A549 (cell line): ENCODE measurements at regions not wholly inside any gene's neighbourhood (a gene's known extent, or its start where the extent isn't known, plus 50 kb on each side); places are given as distances from the start of the nearest gene placed in this dataset.

ENCODE experiments used
- ATAC-seq, 2 experiments: fragments of 200-7000 bp in 1 of 2; fragments of >200 bp in 1 of 2; cut with Nextera tagmentation in 1 of 2; cut with Tn5 transposase in 1 of 2; 3 replicates each; pipeline versions ENCODE4 v1.8.0 to v1.9.1; 2018 to 2020; ENCODE audit warnings: mild to moderate bottlenecking in 1 of 2, moderate library complexity in 1 of 2
- CTCF ChIA-PET: fragments of 300-600 bp; sonication (Branson Sonifier 250); formaldehyde crosslinking; extraction: SDS; loops from one replicate; lab custom pipeline; 2021; ENCODE audit warnings: antibody characterized with exemption, inconsistent platforms; lab: Yijun Ruan, JAX
- POLR2A ChIA-PET: fragments of 350-600 bp; formaldehyde crosslinking; extraction: SDS; loops from one replicate; lab custom pipeline; 2021; ENCODE audit warnings: antibody characterized with exemption, inconsistent platforms; lab: Yijun Ruan, JAX
- DNase-seq, 2 experiments: peaks; one replicate each; pipeline versions ENCODE4 v3.0.0 to v3.0.0-alpha.2; 2011 to 2016; ENCODE audit warnings: low read depth in 1 of 2, low spot score in 1 of 2
- FAIRE-seq: peaks from 2 replicates; lab custom pipeline; 2011; peaks lifted over from hg19 to GRCh38; lab: Jason Lieb, UNC
- H3K27ac ChIP-seq, 2 experiments: fragments of >200 bp; sonication (Bioruptor Twin); formaldehyde crosslinking; 3 replicates each; pipeline ENCODE4 v1.5.1; 2016 to 2017
- H3K4me1 ChIP-seq: fragments of >200 bp; sonication (Bioruptor Twin); formaldehyde crosslinking; 3 replicates; pipeline ENCODE4 v1.6.1; 2016
- H3K4me2 ChIP-seq: fragments of >200 bp; sonication (Bioruptor Twin); formaldehyde crosslinking; 3 replicates; pipeline ENCODE4 v1.6.1; 2016
- H3K4me3 ChIP-seq: fragments of >200 bp; sonication (Bioruptor Twin); formaldehyde crosslinking; 3 replicates; pipeline ENCODE4 v1.5.1; 2016
- H3K9me3 ChIP-seq: fragments of >200 bp; sonication (Bioruptor Twin); formaldehyde crosslinking; 3 replicates; pipeline ENCODE4 v1.6.1; 2016
- BHLHE40 ChIP-seq: IDR thresholded peaks from 2 replicates; pipeline ENCODE4 v1.6.1; 2012; ENCODE audit warnings: low read depth, low read length, inconsistent platforms
- CBX8 ChIP-seq: fragments of 200-600 bp; sonication (generic); IDR thresholded peaks from 2 replicates; pipeline ENCODE4 v1.6.1; 2016
- CEBPB ChIP-seq, 2 experiments: fragments of >200 bp in 1 of 2; sonication (Bioruptor Twin) in 1 of 2; formaldehyde crosslinking in 1 of 2; IDR thresholded peaks; 2 replicates each; pipeline ENCODE4 v1.6.1; 2012 to 2016
- EHF ChIP-seq: fragments of 250-450 bp; sonication (Bioruptor Pico); IDR thresholded peaks from 2 replicates; pipeline ENCODE4 v1.5.0; 2020; ENCODE audit warnings: mild to moderate bottlenecking
- EP300 ChIP-seq, 2 experiments: fragments of >200 bp; sonication (Bioruptor Twin); formaldehyde crosslinking; IDR thresholded peaks; 2 replicates in 1 of 2; 3 replicates in 1 of 2; pipeline ENCODE4 v1.6.1; 2016 to 2017
- HDAC2 ChIP-seq: fragments of 200-600 bp; sonication (generic); IDR thresholded peaks from 2 replicates; pipeline ENCODE4 v1.6.1; 2016
- HOXB13 ChIP-seq: fragments of 250-450 bp; sonication (Bioruptor Pico); IDR thresholded peaks from 2 replicates; pipeline ENCODE4 v1.5.0; 2020; ENCODE audit warnings: low read depth, mild to moderate bottlenecking, moderate library complexity
- JUN ChIP-seq, 2 experiments: fragments of >200 bp; sonication (Bioruptor Twin); formaldehyde crosslinking; IDR thresholded peaks; 2 replicates in 1 of 2; 3 replicates in 1 of 2; pipeline ENCODE4 v1.6.1; 2016 to 2017
- KDM5A ChIP-seq: fragments of 200-600 bp; sonication (generic); IDR thresholded peaks from 2 replicates; pipeline ENCODE4 v1.6.1; 2016; ENCODE audit warnings: antibody characterized with exemption, mild to moderate bottlenecking
- MYC ChIP-seq: IDR thresholded peaks from 2 replicates; pipeline ENCODE4 v1.6.1; 2012; ENCODE audit warnings: mild to moderate bottlenecking, inconsistent platforms, low read length, improper control_type of control experiment, borderline replicate concordance
- NFE2L2 ChIP-seq: fragments of 150-350 bp; conservative IDR thresholded peaks from 2 replicates; pipeline ENCODE4 v1.6.1; 2014; ENCODE audit warnings: low read length
- POLR2AphosphoS2 ChIP-seq: conservative IDR thresholded peaks from 2 replicates; pipeline ENCODE4 v1.6.1; 2012; ENCODE audit warnings: low read length, improper control_type of control experiment, inconsistent platforms
- RAD21 ChIP-seq, 2 experiments: fragments of >200 bp in 1 of 2; sonication (Bioruptor Twin) in 1 of 2; formaldehyde crosslinking in 1 of 2; IDR thresholded peaks in 1 of 2; conservative IDR thresholded peaks in 1 of 2; 2 replicates in 1 of 2; 3 replicates in 1 of 2; pipeline ENCODE4 v1.6.1; 2012 to 2018; ENCODE audit warnings: inconsistent platforms in 1 of 2
- RCOR1 ChIP-seq: fragments of 150-350 bp; IDR thresholded peaks from 2 replicates; pipeline ENCODE4 v1.6.1; 2014; ENCODE audit warnings: antibody characterized with exemption, low read length, low read depth
- RFX5 ChIP-seq: fragments of 450-650 bp; IDR thresholded peaks from 2 replicates; pipeline ENCODE4 v1.7.1; 2014; ENCODE audit warnings: antibody characterized with exemption, mild to moderate bottlenecking, moderate library complexity
- SREBF2 ChIP-seq: fragments of 450-650 bp; IDR thresholded peaks from 2 replicates; pipeline ENCODE4 v1.6.1; 2014; ENCODE audit warnings: mild to moderate bottlenecking, moderate library complexity
- TFCP2L1 ChIP-seq: fragments of 250-450 bp; sonication (Bioruptor Pico); IDR thresholded peaks from 2 replicates; pipeline ENCODE4 v1.5.0; 2021; ENCODE audit warnings: mild to moderate bottlenecking
- ZSCAN20 ChIP-seq: fragments of 250-450 bp; sonication (Bioruptor Pico); IDR thresholded peaks from 2 replicates; pipeline ENCODE4 v1.8.0; 2022; ENCODE audit warnings: mild to moderate bottlenecking, moderate library complexity
- WGBS: methylation state at CpG from one replicate; pipeline ENCODE4 v1.1.6; 2017; ENCODE audit errors: missing lambda C conversion rate; 5-methylcytosine and 5-hydroxymethylcytosine counted together
- TF ChIP-seq, protein P1 (sequence below): IDR thresholded peaks from 2 replicates; pipeline ENCODE4 v1.6.1; 2012
- TF ChIP-seq, protein P2 (sequence below): IDR thresholded peaks from 2 replicates; pipeline ENCODE4 v1.6.1; 2012; ENCODE audit warnings: low read depth, borderline replicate concordance
- TF ChIP-seq, protein P3 (sequence below): fragments of >200 bp; sonication (Bioruptor Twin); formaldehyde crosslinking; IDR thresholded peaks from 3 replicates; pipeline ENCODE4 v1.5.1; 2016
- TF ChIP-seq, protein P4 (sequence below): fragments of >200 bp; sonication (Bioruptor Twin); formaldehyde crosslinking; IDR thresholded peaks from 3 replicates; pipeline ENCODE4 v1.6.1; 2016
- TF ChIP-seq, protein P5 (sequence below): fragments of >200 bp; sonication (Bioruptor Twin); formaldehyde crosslinking; IDR thresholded peaks from 2 replicates; pipeline ENCODE4 v1.6.1; 2016

DNA sequence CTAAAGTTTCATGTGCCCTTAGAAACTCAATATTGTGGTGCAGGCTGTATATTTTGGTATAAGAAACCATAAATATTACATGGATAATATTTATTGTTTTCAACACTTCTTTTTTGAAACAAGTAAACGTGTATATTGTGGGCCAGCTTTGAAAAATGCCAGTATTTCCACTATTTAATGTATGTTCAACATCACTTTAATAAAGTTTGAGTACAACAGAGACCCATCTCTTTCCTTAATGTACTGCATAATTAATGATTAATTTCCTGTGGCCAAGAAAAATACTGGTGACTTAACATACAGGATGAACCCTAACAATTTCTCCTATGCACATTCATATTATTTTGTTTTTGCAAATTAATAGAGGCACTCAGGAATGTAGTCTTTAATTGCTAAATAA lies 2891.5 kb downstream of the PCDH9 start:
- no peak for ATAC-seq
- no peak overlapping the region for H3K27ac ChIP-seq
- H3K4me2 ChIP-seq: no peak overlapping the region
- H3K4me1 ChIP-seq: no peaks in the 10 kb centered on the region
- H3K4me3 ChIP-seq: no peak overlapping the region
- no peak for TF ChIP-seq POLR2AphosphoS2
- TF ChIP-seq HOXB13 (CRISPR knock-in tag): no peak
- TF ChIP-seq EP300 (IDR thresholded peaks at IDR 0.05): no peak
- ChIA-PET CTCF (no interaction called here), POLR2A (no interaction called here)
- DNase-seq: no peak
- no peak for FAIRE-seq
- H3K9me3 ChIP-seq: no peaks in the 10 kb centered on the region
- WGBS: 0% methylated on average over 1 of the region's 1 CpG

DNA sequence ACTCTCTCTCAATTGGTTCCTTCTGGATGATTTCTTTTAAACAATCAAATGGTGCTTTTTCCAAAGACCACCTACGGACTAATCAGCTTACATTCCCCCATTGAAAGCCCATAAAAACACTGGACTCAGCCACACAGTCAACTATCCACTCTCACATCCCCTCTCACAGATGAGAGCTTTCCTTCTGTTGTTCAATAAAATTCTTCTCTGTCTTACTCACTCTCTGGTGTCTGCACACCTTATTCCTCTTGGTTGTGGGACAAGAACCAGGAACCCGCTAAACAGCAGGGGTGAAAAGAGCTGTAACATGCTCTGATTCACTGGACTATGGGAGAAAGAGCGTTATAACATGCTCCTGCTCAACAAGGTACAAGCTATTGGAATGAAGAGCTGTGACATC lies 2896.2 kb downstream of the PCDH9 start:
- DNase-seq (no peak), FAIRE-seq (no peak), ATAC-seq (no peak)
- ChIA-PET CTCF (no interaction called here), POLR2A (no interaction called here)
- WGBS: 28% methylated on average over 3 of the region's 3 CpGs
- Histone ChIP-seq H3K4me2 (no peak overlapping the region), H3K4me3 (no peak overlapping the region), H3K9me3 (no peaks in the 10 kb centered on the region), H3K4me1 (no peaks in the 10 kb centered on the region), H3K27ac (no peak overlapping the region)
- TF ChIP-seq RCOR1 (no peak), BHLHE40 (no peak), SREBF2 (no peak), RAD21 (conservative IDR thresholded peaks at IDR 0.05 in 1 of 2, IDR thresholded peaks at IDR 0.05 in 1 of 2) (no peak), EHF (no peak), RFX5 (no peak), POLR2AphosphoS2 (no peak), CBX8 (no peak), JUN (IDR thresholded peaks at IDR 0.05) (no peak), CEBPB (IDR thresholded peaks at IDR 0.05) (no peak)
- TF ChIP-seq, protein P1, sequence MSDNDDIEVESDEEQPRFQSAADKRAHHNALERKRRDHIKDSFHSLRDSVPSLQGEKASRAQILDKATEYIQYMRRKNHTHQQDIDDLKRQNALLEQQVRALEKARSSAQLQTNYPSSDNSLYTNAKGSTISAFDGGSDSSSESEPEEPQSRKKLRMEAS: no peak
- TF ChIP-seq, protein P2, sequence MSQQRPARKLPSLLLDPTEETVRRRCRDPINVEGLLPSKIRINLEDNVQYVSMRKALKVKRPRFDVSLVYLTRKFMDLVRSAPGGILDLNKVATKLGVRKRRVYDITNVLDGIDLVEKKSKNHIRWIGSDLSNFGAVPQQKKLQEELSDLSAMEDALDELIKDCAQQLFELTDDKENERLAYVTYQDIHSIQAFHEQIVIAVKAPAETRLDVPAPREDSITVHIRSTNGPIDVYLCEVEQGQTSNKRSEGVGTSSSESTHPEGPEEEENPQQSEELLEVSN: no peak
- TF ChIP-seq, protein P3, sequence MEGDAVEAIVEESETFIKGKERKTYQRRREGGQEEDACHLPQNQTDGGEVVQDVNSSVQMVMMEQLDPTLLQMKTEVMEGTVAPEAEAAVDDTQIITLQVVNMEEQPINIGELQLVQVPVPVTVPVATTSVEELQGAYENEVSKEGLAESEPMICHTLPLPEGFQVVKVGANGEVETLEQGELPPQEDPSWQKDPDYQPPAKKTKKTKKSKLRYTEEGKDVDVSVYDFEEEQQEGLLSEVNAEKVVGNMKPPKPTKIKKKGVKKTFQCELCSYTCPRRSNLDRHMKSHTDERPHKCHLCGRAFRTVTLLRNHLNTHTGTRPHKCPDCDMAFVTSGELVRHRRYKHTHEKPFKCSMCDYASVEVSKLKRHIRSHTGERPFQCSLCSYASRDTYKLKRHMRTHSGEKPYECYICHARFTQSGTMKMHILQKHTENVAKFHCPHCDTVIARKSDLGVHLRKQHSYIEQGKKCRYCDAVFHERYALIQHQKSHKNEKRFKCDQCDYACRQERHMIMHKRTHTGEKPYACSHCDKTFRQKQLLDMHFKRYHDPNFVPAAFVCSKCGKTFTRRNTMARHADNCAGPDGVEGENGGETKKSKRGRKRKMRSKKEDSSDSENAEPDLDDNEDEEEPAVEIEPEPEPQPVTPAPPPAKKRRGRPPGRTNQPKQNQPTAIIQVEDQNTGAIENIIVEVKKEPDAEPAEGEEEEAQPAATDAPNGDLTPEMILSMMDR: no peak

DNA sequence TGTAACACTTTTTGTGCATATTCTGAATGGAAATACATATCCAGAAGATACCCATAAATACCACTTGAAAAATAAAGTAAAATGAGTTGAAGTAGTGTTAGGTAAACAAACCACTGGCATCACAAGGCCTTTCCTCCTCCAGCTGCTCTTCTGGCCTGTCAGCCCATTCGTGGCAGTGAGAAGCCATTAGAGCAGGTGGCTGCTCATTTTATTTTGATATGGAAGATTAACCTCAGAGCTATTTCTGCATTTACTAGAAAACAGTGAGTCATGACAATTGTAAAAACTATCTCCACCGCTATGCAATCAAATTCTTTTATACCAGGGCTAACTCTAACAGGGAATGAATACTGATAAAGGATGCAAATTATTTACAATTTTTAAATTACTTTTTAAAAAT lies 2898.1 kb downstream of the PCDH9 start:
- Histone ChIP-seq H3K9me3 (no peaks in the 10 kb centered on the region), H3K4me1 (no peaks in the 10 kb centered on the region), H3K4me2 (no peak overlapping the region), H3K4me3 (no peak overlapping the region), H3K27ac (no peak overlapping the region)
- TF ChIP-seq TFCP2L1 (CRISPR knock-in tag) (no peak), SREBF2 (no peak), KDM5A (no peak), HDAC2 (no peak), NFE2L2 (no peak), MYC (no peak), ZSCAN20 (CRISPR knock-in tag) (no peak)
- TF ChIP-seq, protein P1: no peak
- TF ChIP-seq, protein P4, sequence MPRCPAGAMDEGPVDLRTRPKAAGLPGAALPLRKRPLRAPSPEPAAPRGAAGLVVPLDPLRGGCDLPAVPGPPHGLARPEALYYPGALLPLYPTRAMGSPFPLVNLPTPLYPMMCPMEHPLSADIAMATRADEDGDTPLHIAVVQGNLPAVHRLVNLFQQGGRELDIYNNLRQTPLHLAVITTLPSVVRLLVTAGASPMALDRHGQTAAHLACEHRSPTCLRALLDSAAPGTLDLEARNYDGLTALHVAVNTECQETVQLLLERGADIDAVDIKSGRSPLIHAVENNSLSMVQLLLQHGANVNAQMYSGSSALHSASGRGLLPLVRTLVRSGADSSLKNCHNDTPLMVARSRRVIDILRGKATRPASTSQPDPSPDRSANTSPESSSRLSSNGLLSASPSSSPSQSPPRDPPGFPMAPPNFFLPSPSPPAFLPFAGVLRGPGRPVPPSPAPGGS: no peak
- TF ChIP-seq, protein P5, sequence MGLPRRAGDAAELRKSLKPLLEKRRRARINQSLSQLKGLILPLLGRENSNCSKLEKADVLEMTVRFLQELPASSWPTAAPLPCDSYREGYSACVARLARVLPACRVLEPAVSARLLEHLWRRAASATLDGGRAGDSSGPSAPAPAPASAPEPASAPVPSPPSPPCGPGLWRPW: no peak
- CTCF ChIA-PET: no interaction called here
- no peak for FAIRE-seq
- no peak for DNase-seq
- ATAC-seq: no peak
- POLR2A ChIA-PET: no interaction called here
- 39% methylated on average over 2 of the region's 2 CpGs for WGBS
